SK-N-SH treated with all-trans-retinoic acid at 6 μM for 48 hours (cell line): ENCODE measurements at regions not wholly inside any gene's neighbourhood (a gene's known extent, or its start where the extent isn't known, plus 50 kb on each side); places are given as distances from the start of the nearest gene placed in this dataset.

Source experiments
- ATAC-seq: fragments of 200-7000 bp; cut with Tn5 transposase; 3 replicates; pipeline ENCODE4 v1.9.1; 2020; ENCODE audit warnings: mild to moderate bottlenecking, moderate library complexity
- ARNTL ChIP-seq: fragments of 450-650 bp; formaldehyde crosslinking; IDR thresholded peaks from 2 replicates; pipeline ENCODE4 v1.5.0; 2020; ENCODE audit warnings: low read depth, mild to moderate bottlenecking, moderate library complexity, borderline replicate concordance
- BACH2 ChIP-seq: fragments of 250-450 bp; sonication (Bioruptor Pico); IDR thresholded peaks from 2 replicates; pipeline ENCODE4 v1.9.0; 2021; ENCODE audit warnings: mild to moderate bottlenecking, borderline replicate concordance
- CSDC2 ChIP-seq: fragments of 250-450 bp; sonication (Bioruptor Pico); IDR thresholded peaks from 2 replicates; pipeline ENCODE4 v1.5.0; 2020; ENCODE audit warnings: mild to moderate bottlenecking, moderate library complexity
- ESRRG ChIP-seq: fragments of 250-450 bp; sonication (Bioruptor Pico); IDR thresholded peaks from 2 replicates; pipeline ENCODE4 v1.6.1; 2021; ENCODE audit warnings: mild to moderate bottlenecking
- GLIS3 ChIP-seq: fragments of 250-450 bp; sonication (Bioruptor Pico); IDR thresholded peaks from 2 replicates; pipeline ENCODE4 v1.5.0; 2020; ENCODE audit warnings: mild to moderate bottlenecking, moderate library complexity
- ISL1 ChIP-seq: fragments of 250-450 bp; sonication (Bioruptor Pico); IDR thresholded peaks from 2 replicates; pipeline ENCODE4 v2.1.2; 2022; ENCODE audit warnings: mild to moderate bottlenecking, moderate library complexity
- OSR1 ChIP-seq: fragments of 250-450 bp; sonication (Bioruptor Pico); IDR thresholded peaks from 2 replicates; pipeline ENCODE4 v1.8.0; 2022; ENCODE audit warnings: moderate library complexity, mild to moderate bottlenecking, inconsistent platforms
- PATZ1 ChIP-seq: fragments of 250-450 bp; sonication (Bioruptor Pico); IDR thresholded peaks from 2 replicates; pipeline ENCODE4 v1.8.0; 2020; ENCODE audit warnings: mild to moderate bottlenecking, moderate library complexity, borderline replicate concordance
- PPARA ChIP-seq: fragments of 250-450 bp; sonication (Bioruptor Pico); IDR thresholded peaks from 2 replicates; pipeline ENCODE4 v1.5.0; 2020; ENCODE audit warnings: mild to moderate bottlenecking, borderline replicate concordance
- RARB ChIP-seq: fragments of 250-450 bp; sonication (Bioruptor Pico); IDR thresholded peaks from 2 replicates; pipeline ENCODE4 v1.8.0; 2021; ENCODE audit warnings: mild to moderate bottlenecking, moderate library complexity
- SNAI2 ChIP-seq: fragments of 250-450 bp; sonication (Bioruptor Pico); IDR thresholded peaks from 2 replicates; pipeline ENCODE4 v1.5.0; 2020; ENCODE audit warnings: mild to moderate bottlenecking, moderate library complexity
- TCF4 ChIP-seq: fragments of 250-450 bp; sonication (Bioruptor Pico); IDR thresholded peaks from 2 replicates; pipeline ENCODE4 v1.8.0; 2021; ENCODE audit warnings: mild to moderate bottlenecking, moderate library complexity, borderline replicate concordance
- TOX ChIP-seq: fragments of 250-450 bp; sonication (Bioruptor Pico); IDR thresholded peaks from 2 replicates; pipeline ENCODE4 v1.8.0; 2021; ENCODE audit warnings: mild to moderate bottlenecking, moderate library complexity, borderline replicate concordance
- ZC3H10 ChIP-seq: fragments of 250-450 bp; sonication (Bioruptor Pico); IDR thresholded peaks from 2 replicates; pipeline ENCODE4 v1.5.1; 2021; ENCODE audit warnings: mild to moderate bottlenecking, moderate library complexity
- ZFP3 ChIP-seq: fragments of 250-450 bp; sonication (Bioruptor Pico); IDR thresholded peaks from 2 replicates; pipeline ENCODE4 v1.5.0; 2020; ENCODE audit warnings: mild to moderate bottlenecking, moderate library complexity
- ZFP30 ChIP-seq: fragments of 450-650 bp; formaldehyde crosslinking; IDR thresholded peaks from 2 replicates; pipeline ENCODE4 v1.5.0; 2022; ENCODE audit warnings: mild to moderate bottlenecking, moderate library complexity
- ZNF565 ChIP-seq: fragments of 450-650 bp; formaldehyde crosslinking; conservative IDR thresholded peaks from 2 replicates; pipeline ENCODE4 v1.5.0; 2020; ENCODE audit warnings: low read depth, mild to moderate bottlenecking, moderate library complexity
- ZNF70 ChIP-seq: fragments of 450-650 bp; formaldehyde crosslinking; IDR thresholded peaks from 2 replicates; pipeline ENCODE4 v1.5.0; 2020; ENCODE audit warnings: mild to moderate bottlenecking, moderate library complexity
- ZNF8 ChIP-seq: fragments of 450-650 bp; formaldehyde crosslinking; IDR thresholded peaks from 2 replicates; pipeline ENCODE4 v1.5.0; 2020; ENCODE audit warnings: mild to moderate bottlenecking, moderate library complexity
- TF ChIP-seq, protein P1 (sequence below): fragments of 250-450 bp; sonication (Bioruptor Pico); IDR thresholded peaks from 2 replicates; pipeline ENCODE4 v1.5.1; 2021; ENCODE audit warnings: mild to moderate bottlenecking, moderate library complexity
- TF ChIP-seq, protein P2 (sequence below): fragments of 250-450 bp; sonication (Bioruptor Pico); IDR thresholded peaks from 2 replicates; pipeline ENCODE4 v1.8.0; 2021; ENCODE audit warnings: low read depth, mild to moderate bottlenecking, moderate library complexity, borderline replicate concordance
- TF ChIP-seq, protein P3 (sequence below): fragments of 250-450 bp; sonication (Bioruptor Pico); IDR thresholded peaks from 2 replicates; pipeline ENCODE4 v1.5.0; 2020; ENCODE audit warnings: mild to moderate bottlenecking, moderate library complexity

DNA sequence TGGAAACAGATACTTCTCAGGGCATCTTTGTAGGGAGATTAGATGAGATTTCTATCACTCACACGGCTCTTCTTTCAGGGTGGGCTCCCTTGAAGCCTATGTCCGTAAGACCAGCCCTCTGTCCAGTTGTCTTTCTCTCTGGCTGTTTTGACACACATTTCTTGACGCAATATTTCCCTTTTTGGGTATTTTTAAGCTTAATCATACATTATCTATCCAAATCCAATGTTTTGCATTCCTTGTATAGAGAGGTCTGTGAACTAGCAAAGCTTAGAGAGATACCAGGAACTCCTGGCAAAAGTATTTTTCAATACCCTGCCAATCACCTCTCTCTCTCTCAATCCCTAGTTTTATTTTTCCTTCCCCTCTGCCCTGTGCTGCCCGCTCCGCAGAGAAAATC is 79.3 kb downstream of the EOMES start (continued):
- TF ChIP-seq, protein P1, sequence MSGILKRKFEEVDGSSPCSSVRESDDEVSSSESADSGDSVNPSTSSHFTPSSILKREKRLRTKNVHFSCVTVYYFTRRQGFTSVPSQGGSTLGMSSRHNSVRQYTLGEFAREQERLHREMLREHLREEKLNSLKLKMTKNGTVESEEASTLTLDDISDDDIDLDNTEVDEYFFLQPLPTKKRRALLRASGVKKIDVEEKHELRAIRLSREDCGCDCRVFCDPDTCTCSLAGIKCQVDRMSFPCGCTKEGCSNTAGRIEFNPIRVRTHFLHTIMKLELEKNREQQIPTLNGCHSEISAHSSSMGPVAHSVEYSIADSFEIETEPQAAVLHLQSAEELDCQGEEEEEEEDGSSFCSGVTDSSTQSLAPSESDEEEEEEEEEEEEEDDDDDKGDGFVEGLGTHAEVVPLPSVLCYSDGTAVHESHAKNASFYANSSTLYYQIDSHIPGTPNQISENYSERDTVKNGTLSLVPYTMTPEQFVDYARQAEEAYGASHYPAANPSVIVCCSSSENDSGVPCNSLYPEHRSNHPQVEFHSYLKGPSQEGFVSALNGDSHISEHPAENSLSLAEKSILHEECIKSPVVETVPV = no peak
- no peak for TF ChIP-seq ESRRG
- no peak for TF ChIP-seq ZNF565 (CRISPR knock-in tag)

- TF ChIP-seq PPARA (no peak), ARNTL (no peak)
- no peak for ATAC-seq
Measured at GRCh38 chr3:27641888-27642601, 80.1 kb downstream of the EOMES start.

GRCh38 chr3:27641271-27641800 is 80.8 kb downstream of the EOMES start:
- TF ChIP-seq PATZ1 (CRISPR knock-in tag) (no peak), TCF4 (CRISPR knock-in tag) (no peak), ZC3H10 (CRISPR knock-in tag) (no peak), ZNF8 (CRISPR knock-in tag) (no peak), ZFP30 (no peak), OSR1 (CRISPR knock-in tag) (no peak), CSDC2 (CRISPR knock-in tag) (no peak), GLIS3 (CRISPR knock-in tag) (no peak), ZNF565 (CRISPR knock-in tag) (no peak), ISL1 (CRISPR knock-in tag) (no peak), ZNF70 (CRISPR knock-in tag) (no peak), BACH2 (no peak), SNAI2 (no peak)
- TF ChIP-seq, protein P2, sequence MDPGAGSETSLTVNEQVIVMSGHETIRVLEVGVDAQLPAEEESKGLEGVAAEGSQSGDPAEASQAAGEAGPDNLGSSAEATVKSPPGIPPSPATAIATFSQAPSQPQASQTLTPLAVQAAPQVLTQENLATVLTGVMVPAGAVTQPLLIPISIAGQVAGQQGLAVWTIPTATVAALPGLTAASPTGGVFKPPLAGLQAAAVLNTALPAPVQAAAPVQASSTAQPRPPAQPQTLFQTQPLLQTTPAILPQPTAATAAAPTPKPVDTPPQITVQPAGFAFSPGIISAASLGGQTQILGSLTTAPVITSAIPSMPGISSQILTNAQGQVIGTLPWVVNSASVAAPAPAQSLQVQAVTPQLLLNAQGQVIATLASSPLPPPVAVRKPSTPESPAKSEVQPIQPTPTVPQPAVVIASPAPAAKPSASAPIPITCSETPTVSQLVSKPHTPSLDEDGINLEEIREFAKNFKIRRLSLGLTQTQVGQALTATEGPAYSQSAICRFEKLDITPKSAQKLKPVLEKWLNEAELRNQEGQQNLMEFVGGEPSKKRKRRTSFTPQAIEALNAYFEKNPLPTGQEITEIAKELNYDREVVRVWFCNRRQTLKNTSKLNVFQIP (CRISPR knock-in tag) = no peak
- TF ChIP-seq, protein P3, sequence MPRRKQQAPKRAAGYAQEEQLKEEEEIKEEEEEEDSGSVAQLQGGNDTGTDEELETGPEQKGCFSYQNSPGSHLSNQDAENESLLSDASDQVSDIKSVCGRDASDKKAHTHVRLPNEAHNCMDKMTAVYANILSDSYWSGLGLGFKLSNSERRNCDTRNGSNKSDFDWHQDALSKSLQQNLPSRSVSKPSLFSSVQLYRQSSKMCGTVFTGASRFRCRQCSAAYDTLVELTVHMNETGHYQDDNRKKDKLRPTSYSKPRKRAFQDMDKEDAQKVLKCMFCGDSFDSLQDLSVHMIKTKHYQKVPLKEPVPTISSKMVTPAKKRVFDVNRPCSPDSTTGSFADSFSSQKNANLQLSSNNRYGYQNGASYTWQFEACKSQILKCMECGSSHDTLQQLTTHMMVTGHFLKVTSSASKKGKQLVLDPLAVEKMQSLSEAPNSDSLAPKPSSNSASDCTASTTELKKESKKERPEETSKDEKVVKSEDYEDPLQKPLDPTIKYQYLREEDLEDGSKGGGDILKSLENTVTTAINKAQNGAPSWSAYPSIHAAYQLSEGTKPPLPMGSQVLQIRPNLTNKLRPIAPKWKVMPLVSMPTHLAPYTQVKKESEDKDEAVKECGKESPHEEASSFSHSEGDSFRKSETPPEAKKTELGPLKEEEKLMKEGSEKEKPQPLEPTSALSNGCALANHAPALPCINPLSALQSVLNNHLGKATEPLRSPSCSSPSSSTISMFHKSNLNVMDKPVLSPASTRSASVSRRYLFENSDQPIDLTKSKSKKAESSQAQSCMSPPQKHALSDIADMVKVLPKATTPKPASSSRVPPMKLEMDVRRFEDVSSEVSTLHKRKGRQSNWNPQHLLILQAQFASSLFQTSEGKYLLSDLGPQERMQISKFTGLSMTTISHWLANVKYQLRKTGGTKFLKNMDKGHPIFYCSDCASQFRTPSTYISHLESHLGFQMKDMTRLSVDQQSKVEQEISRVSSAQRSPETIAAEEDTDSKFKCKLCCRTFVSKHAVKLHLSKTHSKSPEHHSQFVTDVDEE (CRISPR knock-in tag) = no peak
- TF ChIP-seq, protein P1 = no peak
- ATAC-seq = no peak

DNA sequence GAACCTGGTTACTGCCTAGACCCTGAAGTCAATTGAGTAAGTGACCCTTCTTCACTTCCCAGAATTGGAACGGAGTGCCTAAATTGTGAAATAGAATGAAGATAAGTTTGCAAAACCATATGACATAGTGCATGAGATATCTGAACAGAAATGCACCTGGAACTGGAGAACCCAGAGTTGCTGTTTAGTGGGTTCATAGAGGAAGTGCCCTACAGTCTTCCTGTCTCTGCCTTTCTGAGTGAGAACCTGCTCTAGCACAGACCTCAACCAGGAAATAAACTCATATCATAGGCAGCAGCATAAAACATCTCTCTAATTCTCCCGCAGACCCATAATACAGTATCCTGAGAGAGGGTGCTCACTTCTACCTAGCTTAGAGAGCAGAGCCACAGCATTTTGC is 82.9 kb downstream of the EOMES start:
- ATAC-seq = no peak
- TF ChIP-seq ZC3H10 (CRISPR knock-in tag) (no peak), ISL1 (CRISPR knock-in tag) (no peak), ZFP30 (no peak), ZNF565 (CRISPR knock-in tag) (no peak), BACH2 (no peak), TOX (no peak), RARB (CRISPR knock-in tag) (no peak), ZFP3 (CRISPR knock-in tag) (no peak), PATZ1 (CRISPR knock-in tag) (no peak), CSDC2 (CRISPR knock-in tag) (no peak), ESRRG (no peak), ZNF70 (CRISPR knock-in tag) (no peak)
- TF ChIP-seq, protein P3 (CRISPR knock-in tag) = no peak
